ENCODE measurements at regions not wholly inside any gene's neighbourhood (a gene's known extent, or its start where the extent isn't known, plus 50 kb on each side); places are given as distances from the start of the nearest gene placed in this dataset.

- TF ChIP-seq POLR2A (IDR thresholded peaks at IDR 0.05; ENCODE audit: low read length) (no peak), GATA1 (IDR thresholded peaks at IDR 0.05; ENCODE audit: low read depth, low read length) (no peak)
Measured at GRCh38 chr4:181078196-181078595, 1165.0 kb upstream of the TENM3 start.

Data from erythroblast (primary cell).